Fibroblast of skin of scalp (primary cell): ENCODE measurements at regions not wholly inside any gene's neighbourhood (a gene's known extent, or its start where the extent isn't known, plus 50 kb on each side); places are given as distances from the start of the nearest gene placed in this dataset.

Source experiments
- DNase-seq: peaks from one replicate; pipeline ENCODE4 v3.0.0-alpha.2; 2013

DNA sequence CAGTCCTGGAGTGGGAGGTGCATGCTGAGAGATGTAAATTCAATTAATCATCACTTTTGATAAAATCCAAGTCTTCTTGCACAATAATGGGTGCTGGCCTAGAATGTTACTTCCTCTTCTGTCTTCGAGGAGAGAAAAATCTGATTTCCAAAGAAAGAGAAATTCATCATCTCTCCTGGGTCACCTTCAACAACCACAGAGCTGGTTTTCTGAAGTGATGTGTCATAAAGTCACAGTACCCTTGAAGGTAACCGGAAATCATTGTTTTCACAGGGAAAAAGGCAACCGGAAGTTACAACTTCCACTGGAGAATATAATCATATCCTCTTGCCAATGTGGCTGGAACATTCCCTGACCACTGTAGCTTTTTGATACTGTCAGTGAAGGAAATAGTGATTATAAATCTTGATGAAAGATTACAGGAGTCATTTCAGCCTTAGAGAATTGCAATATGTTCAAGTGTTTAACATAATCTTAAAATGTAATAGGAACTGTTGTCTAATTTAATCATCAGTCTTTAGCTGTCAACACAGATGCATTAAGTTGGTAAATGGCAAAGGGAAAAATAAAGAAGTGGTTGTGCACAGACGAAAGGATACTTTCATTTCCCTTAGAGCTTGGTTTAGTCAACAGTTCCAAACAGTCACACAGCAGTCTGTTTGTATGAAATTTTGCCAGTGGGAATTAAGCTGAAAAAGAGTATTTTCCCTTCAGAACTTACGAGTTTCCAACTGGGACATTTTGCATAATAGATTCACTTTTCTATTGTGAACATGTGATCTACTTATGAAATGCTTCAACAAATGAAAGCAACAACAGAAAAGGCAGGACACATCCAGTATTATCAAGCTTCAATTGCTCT lies 106.5 kb upstream of the SLC4A7 start:
- peak; percentile 47 for DNase-seq

DNA sequence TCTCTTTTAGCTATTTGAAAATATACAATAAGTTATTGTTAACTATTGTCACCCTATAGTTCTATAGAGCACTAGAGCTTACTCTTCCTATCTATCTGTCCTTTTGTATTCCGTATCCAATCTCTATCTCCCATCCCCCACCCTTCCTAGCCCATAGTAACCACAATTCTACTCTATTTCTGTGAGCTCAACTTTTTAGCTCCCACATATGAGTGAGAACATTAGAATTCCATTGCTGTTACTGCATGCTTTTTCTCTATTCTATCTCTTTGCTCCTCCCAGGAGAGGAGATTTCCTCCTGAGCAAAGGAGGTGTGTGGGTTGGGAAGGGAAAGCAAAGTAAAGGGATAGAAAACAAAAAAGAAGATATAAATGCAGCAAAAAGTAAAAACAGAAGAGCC lies 105.6 kb upstream of the SLC4A7 start:
- DNase-seq: peak; percentile 69

DNA sequence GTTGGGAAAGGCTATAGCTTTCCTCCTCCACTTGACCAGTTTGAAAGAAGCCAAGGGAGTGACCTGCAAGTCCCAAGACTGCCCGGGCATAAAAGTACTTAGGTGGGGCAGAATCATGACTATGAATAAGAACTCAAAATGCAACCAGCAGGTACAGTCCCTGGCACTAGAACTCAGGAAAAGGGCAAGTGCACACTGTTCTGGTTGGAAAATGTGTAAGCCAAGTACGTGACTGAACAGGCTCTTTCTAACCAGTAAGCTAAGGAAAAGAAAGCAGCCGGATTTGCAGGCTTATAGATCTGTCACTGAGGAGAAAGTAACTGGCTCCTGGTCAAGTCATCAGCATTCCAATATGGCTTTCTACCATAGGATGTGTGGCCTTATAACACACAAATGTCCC lies 101.2 kb upstream of the SLC4A7 start:
- DNase-seq: no peak

DNA sequence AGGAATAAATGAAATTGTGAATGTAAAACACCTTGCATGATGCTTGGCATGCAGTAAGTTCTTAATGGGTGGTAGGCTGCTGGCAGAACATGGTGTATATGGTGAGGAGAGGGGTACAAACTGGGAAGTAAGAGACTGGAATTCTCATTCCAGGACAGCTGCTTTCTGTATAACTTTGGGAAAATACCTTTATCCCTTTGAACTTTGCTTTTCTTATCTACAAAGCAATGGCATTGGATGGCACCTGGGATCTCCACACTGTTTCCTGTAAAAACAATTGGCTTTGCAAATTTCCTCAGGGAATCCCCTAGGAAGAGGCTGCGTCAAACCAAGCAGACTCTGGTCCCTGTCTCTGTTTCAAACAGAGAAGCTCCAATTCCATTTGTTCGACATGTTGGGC lies 100.7 kb upstream of the SLC4A7 start:
- DNase-seq: no peak

DNA sequence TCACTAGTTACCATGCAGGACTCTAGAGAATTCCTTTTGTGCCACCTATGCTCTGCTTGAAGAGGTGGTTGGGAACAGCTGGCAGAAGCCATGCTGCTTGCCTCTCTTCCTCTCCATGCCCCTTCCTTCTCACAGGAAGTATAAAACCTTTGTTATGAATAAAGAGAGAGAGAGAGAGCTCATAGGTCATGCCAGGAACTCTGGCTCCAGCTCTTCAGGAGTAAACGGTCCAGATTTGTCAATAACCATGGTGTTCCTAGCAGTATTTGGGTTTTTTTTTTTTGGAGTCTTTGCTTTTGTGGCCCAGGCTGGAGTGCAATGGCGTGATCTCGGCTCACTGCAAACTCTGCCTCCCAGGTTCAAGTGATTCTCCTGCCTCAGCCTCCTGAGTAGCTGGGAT lies 97.7 kb upstream of the SLC4A7 start:
- DNase-seq: no peak

DNA sequence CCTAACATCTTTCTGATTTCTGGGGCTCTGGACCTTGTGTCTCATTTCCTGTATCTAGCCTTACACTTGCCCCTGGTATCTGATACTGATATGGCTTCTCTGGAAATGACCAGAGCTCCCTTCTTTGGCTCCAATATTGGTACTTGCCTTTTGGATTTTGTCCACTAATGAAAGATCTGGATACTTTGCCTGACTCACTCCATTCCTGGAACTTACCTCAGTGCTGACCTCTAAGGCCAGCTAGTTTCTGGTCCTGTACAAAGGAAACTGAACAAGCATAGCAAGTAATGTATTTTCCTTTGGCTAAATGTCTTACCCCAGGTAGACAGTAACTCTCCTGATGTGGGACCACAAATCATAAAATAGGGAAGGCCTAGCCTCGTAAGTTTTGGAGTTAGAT lies 93.8 kb upstream of the SLC4A7 start:
- DNase-seq: no peak

DNA sequence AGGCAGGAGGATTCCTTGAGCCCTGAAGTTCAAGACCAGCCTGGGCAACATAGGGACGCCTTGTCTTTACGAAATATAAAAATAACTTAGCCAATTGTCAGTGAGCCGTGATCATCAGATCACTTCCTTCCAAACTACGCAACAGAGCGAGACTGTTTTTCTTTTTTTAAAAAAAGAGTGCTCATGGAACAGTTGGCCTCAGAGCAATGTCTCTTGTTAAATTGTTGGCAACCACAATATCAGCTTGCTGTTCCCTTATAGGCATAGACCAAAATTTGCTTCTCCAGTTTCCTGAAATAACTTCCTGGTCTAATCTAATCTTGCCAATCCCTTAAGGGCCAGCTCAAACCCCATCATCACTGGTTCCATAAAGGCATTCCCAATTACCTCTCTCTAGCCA lies 93.3 kb upstream of the SLC4A7 start:
- DNase-seq: no peak

DNA sequence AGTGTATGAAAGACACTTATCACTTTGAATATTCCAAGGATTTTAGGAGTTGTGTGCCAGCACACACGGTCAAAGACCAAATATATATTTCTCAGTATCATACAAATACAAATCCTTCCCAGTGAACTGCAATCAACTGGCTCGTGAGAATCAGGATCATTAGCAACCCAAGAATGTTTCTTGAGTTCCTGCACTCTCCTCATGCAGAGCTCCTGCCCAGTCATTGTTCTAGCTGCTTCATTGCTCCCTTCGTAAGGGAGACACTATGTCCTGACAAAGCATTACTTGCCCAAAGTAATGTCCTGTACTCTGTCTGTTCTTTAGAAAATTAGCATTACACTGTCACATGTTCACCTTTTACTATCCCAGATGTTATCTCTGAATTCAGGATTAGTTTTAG lies 92.0 kb upstream of the SLC4A7 start:
- DNase-seq: no peak

DNA sequence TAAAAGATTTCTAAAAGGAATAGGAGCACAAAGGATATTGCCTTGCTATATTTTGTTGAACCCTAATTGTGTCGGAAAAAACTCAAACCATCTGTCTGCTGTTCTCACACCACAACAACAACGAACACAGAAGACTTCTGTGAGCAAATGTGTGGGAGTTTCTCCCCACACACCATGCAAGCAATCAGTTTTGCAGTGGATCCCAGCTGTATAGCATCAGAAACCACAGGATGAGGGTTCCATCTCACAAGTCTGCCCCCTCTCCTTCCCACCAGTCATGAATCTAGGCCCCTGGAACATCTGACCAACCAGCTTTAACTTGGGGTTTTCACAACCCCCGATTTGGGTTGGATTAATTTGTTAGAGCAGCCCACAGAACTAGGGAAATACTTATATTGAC lies 91.3 kb upstream of the SLC4A7 start:
- DNase-seq: no peak

DNA sequence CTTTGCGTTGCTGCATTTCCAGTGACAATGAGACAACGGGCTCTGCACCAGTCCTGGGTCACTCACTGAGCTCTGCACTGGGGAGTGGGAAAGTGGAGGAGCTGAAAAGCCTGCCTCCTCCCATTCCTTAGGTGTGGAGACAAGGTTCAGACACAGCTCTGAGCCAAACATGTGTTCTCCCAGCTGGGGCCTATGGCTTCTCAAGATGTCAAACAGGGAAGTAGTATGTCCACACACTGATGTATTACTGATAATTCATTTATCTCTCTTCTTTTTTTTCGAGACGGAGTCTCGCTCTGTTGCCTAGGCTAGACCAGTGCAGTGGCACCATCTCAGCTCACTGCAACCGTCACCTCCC lies 90.2 kb upstream of the SLC4A7 start:
- DNase-seq: no peak

DNA sequence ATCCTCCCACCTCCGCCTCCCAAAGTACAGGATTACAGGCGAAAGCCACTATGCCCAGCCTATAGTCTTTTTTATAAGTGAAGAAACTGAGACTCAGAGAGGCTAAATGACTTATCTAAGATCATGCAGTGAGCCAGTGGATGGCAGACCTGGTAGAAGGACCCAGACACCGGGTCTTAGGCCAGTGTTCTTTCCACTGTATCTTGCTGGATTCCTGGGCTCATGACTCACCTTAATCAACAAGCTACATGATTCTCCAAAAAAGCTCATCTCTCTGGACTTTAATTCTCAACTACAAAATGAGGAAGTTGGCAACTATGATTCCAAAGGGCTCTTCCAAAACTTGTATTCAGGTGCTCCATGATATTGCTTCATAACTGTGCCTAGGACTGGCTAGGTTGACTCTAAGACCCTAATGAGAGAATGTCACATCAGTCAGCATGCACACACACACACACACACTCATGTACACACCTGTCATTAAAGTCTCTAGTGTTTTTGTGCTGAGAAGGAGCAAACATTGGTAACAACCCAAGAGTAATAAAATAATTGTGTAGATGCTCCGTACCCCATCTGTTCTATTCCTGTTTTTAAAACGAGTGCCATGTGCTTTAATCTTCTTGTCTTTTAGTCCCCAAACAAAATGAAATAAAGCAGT lies 89.7 kb upstream of the SLC4A7 start:
- peak; percentile 37 for DNase-seq

DNA sequence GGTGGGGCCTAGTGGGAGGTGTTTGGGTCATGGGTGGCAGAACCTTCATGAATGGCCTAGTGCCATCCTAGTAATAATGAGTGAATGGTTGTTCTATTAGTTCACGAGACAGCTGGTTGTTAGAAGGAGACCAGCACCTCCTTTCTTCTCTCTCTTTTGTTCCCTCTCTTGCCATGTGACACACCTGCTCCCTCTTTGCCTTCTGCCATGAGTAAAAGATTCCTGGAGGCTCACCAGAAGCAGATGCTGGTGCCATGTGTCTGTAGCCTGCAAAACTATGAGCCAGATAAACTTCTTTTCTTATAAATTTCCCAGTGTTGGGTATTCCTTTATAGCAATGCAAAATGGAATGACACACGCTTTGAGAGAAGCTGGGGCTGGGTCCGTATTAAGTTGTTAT lies 89.0 kb upstream of the SLC4A7 start:
- no peak for DNase-seq

DNA sequence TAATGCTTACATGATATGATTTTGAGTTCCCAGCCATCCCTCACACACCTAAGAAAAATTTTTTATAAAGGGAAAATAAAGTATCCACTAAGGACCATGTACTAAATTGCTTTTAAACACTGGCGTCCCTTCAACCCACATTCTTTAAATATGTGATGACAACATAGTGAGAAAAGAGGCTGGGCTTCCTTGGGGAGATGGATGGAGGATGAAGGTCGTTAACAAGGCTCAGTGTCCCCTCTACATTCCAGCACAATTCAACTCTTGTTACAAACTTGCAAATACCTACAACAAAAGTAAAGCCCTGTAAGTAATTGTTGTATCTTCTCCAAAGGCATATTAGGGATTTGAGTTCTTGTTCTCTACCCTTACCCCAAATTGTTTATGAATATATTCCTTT lies 87.2 kb upstream of the SLC4A7 start:
- peak; percentile 28 for DNase-seq

DNA sequence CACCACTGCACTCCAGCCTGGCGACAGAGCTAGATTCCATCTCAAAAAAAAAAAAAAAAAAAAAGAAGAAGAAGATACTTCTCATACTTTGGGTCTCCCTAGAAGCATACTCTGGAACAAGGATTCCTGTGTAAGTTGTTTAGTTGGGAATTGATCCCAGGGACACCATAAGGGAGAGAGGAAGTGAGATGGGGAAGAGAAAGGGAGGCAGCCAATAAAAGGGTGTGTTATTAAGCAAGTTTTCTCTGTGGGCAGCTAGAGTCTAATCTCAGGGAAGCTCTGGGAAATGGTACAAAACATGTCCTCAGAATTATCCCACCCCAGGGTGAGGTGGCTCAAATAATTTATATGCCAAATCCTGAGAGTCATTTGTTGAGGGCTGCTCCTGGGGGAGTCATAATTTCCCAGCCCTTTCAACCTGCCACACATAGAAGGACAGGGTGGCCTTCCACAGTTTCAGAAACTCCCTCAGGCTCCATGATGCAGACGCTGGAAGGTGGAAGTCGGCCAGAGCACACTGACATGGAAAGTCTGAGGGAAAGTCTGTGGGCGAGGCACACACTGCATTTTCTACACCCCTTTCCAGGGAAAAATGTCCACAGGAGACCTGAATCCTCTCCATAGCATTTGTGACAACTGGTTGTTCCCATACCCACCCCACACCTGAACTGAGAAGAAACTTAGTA lies 86.4 kb upstream of the SLC4A7 start:
- DNase-seq: peak; percentile 70

DNA sequence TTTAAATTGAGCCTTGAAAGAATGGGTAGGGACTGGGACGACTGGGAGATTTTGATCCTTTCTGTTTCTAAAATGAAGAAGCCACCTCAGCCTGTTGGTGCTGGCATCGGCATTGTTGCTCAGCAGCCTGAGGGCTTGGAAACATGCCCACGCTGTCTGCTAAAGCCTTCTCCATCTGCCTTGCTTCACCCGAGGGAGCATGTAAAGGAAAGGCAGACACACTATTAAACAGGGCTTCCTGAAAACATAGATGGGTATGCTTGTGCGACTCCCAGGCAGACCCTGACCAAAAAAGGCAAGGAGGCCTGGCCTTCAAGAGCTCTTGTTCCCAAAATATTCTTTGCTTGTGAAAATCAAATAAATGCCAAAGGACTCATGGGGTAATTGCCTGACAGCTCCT lies 84.2 kb upstream of the SLC4A7 start:
- peak; percentile 91 for DNase-seq

DNA sequence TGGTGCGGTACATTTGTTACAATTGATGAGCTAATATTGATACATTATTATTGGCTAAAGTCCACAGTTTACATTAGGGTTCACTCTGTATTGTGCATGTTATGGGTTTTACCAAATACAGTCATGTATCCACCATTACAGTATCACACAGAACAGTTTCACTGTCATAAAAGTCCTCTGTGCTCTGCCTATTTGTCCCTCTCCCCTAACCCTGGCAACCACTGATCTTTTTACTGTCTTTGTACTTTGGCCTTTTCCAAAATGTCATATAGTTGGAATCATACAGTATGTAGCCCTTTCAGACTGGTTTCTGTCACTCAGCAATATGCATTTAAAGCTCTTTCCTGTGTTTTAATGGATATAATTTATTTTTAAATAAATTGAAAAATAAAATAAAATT lies 83.1 kb upstream of the SLC4A7 start:
- no peak for DNase-seq

DNA sequence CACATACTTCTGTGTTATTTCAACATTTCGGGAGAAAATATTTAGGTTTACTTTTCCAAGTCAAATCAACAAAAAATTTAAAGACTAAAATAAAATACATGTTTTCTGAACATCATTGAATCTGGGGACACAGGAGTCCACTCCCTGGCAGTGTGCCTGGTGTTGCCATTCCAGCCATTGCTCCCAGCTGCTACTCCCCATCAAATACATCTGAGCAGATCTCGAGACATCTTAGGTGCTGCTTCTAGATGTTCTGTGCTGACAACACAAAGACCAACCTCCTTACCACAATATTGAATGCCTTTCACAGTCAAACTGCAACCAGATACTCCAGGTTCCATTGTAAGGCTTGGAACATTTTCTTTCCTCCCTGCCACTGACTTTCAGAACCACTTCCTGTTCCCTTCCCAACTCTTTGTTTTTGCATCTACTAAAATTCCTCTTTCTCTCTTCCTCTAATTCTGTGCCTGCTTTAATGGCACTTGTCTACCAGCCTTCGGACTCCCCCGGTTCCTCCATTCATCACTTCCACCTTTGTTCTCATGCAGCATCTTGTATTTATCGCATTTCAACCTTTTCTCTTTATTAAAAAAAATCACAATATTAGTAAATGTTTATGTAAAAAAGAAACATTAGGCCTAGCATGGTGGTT lies 81.1 kb upstream of the SLC4A7 start:
- no peak for DNase-seq

DNA sequence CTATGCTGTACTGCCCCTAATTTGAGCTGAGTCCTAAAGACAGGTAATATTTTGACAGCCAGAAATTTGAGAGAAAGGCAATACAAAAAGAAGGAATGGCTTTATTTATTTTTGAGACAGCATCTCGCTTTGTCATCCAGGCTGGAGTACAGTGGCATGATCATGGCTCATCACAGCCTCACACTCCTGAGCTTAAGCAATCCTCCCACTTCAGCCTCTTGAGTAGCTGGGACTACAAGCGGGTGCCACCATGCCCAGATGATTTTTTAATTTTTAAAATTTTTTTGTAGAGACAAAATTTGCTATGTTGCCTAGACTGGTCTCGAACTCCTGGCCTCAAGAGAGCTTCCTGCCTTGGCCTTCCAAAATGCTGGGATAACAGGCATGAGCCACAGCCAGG lies 77.4 kb upstream of the SLC4A7 start:
- DNase-seq: no peak

DNA sequence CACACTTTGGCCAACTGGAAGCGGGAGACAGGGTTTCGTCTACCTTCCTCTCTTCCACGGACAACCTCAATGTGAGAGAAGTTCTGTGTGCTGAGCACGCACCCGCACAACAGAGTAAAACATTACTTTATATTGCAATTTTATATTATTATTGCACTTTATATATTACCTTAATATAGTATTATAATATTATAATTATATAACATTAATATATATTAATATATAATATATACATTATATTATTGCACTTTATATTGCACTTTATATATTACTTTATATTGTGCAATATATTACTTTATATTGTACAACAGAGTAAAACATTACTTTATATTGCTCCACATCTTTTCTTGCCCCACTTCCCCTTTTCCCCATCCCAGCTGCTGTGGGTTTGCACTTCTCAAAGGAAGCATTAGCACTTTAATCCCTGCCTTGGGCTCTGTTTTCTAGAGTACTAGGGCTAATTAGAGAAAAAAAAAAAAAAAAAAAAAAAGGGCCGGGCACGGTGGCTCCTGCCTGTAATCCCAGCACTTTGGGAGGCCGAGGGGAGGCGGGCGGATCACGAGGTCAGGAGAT lies 76.4 kb upstream of the SLC4A7 start:
- DNase-seq: no peak

DNA sequence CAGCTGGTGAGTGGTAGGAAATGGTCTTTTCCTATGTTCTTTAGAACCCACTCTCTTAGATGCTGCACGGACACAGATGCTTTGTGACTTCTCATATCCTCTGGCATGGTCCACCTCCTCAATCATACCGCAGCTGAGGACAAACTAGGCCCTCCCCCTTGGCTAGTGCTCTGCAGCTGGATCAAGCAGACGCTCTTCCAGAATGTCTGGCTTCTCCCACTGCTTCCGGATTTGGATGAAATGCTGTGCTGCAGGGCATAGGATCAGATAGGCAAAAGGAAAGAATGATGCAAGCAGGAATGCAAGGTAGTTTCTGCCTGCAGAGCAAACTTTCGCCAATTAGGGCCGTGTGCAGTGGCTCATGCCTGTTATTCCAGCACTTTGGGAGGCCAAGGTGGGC lies 75.7 kb upstream of the SLC4A7 start:
- peak; percentile 79 for DNase-seq

DNA sequence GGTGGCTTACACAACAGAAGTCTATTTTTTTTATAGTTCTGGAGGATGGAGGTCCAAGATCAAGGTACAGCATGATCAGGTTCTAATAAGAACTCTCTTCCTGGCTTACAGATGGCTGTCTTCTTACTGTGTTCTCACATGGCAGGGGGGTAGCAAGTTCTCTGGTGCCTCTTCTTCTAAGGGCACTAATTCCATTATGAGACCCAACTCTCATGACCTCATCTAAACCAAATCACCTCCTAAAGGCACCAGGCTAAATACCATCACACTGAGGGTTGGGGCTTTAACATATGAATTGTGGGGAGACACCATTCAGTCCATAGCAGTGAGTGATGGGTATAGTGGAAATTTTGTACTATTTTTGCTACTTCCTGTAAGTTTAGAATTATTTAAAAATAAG lies 75.2 kb upstream of the SLC4A7 start:
- no peak for DNase-seq

DNA sequence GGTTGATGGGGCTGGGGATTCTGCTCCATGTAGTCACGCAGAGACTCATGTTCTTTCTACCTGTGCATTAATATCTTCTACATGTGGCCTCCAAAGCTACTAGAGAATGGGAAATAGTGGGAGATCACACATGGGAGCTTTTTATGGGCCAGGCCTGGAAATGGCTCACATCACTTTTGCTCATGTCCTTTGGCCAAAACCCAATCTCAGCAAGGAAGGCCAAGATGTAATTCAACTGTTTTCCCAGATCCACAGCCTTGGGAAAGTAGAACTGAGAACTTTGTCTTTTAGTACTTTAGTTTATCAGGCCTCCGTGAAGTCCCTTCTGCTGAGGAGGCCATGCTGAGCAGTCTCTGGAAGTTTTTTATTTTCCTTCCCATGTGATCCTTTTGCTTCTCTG lies 73.2 kb upstream of the SLC4A7 start:
- DNase-seq: no peak

DNA sequence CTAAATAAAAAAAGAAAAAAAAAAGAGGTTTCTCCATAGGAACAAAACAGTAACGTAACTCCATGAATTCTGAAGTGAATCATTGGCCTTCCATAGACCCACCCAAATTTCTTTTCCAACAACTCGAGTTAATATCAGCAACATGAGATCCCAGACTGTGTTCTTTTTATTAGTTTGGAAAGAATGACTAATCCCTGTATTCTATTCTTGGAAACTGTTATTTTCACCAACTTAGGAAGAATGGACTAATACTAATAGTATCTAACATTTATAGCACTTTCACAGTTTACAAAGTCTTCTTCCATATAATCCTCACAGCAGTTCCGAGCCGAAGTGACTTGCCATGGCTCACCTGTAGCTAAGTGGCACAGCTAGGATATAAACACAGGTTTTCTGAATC lies 72.7 kb upstream of the SLC4A7 start:
- peak; percentile 84 for DNase-seq
